ENCODE measurements at regions not wholly inside any gene's neighbourhood (a gene's known extent, or its start where the extent isn't known, plus 50 kb on each side); places are given as distances from the start of the nearest gene placed in this dataset.

DNA sequence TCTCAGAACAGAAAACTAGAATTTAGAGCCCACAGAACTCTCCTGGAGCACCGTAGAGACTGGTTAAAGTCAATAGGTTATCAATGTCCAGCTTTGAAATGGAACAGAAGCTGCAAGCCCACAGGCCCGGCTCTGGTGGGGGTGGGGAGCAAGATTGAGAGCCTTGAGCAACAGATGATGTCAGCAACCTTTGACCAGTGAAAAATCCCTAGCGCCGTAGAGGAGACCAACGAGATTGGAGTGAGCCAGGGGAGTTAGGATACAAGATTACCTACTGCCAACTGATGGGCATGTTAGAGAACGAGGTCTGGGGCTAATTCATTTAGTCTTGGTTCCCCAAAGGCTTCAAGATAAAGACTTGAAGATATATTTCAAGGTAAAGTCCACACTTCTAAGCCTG is 345.5 kb upstream of the LMCD1 start:
- H3K4me3 ChIP-seq (replicated peaks; ENCODE audit: low read depth, low read length) = no peak overlapping the region
- no peak for TF ChIP-seq CTCF (IDR thresholded peaks at IDR 0.05; ENCODE audit: insufficient read depth, low read length, poor library complexity, severe bottlenecking)
- H3K36me3 ChIP-seq (ENCODE audit: control insufficient read depth, insufficient read depth, low read length) = no peaks in the 10 kb centered on the region
- DNase-seq (ENCODE audit: extremely low read depth, insufficient read length) = no peak
- no peaks in the 10 kb centered on the region for H3K27me3 ChIP-seq (replicated peaks; ENCODE audit: control insufficient read depth, insufficient read depth, low read length)

- H3K27me3 ChIP-seq (replicated peaks; ENCODE audit: control insufficient read depth, insufficient read depth, low read length) = no peaks in the 10 kb centered on the region
- no peaks in the 10 kb centered on the region for H3K36me3 ChIP-seq (ENCODE audit: control insufficient read depth, insufficient read depth, low read length)
- no peak overlapping the region for H3K4me3 ChIP-seq (replicated peaks; ENCODE audit: low read depth, low read length)
- no peak for DNase-seq (ENCODE audit: extremely low read depth, insufficient read length)
- TF ChIP-seq CTCF (IDR thresholded peaks at IDR 0.05; ENCODE audit: insufficient read depth, low read length, poor library complexity, severe bottlenecking) = no peak
These were observed 344.8 kb upstream of the LMCD1 start for GRCh38 chr3:8156831-8157230.

- no peak for TF ChIP-seq CTCF (IDR thresholded peaks at IDR 0.05; ENCODE audit: insufficient read depth, low read length, poor library complexity, severe bottlenecking)
- Histone ChIP-seq H3K4me3 (replicated peaks; ENCODE audit: low read depth, low read length) (no peak overlapping the region), H3K27me3 (replicated peaks; ENCODE audit: control insufficient read depth, insufficient read depth, low read length) (no peaks in the 10 kb centered on the region), H3K36me3 (ENCODE audit: control insufficient read depth, insufficient read depth, low read length) (no peaks in the 10 kb centered on the region)
- DNase-seq (ENCODE audit: extremely low read depth, insufficient read length) = no peak
These were observed 344.0 kb upstream of the LMCD1 start for GRCh38 chr3:8157640-8158039.

GRCh38 chr3:8164145-8164544 is 337.5 kb upstream of the LMCD1 start:
- no peaks in the 10 kb centered on the region for H3K27me3 ChIP-seq (replicated peaks; ENCODE audit: control insufficient read depth, insufficient read depth, low read length)
- no peak overlapping the region for H3K4me3 ChIP-seq (replicated peaks; ENCODE audit: low read depth, low read length)
- DNase-seq (ENCODE audit: extremely low read depth, insufficient read length) = no peak
- TF ChIP-seq CTCF (IDR thresholded peaks at IDR 0.05; ENCODE audit: insufficient read depth, low read length, poor library complexity, severe bottlenecking) = no peak
- no peaks in the 10 kb centered on the region for H3K36me3 ChIP-seq (ENCODE audit: control insufficient read depth, insufficient read depth, low read length)

DNA sequence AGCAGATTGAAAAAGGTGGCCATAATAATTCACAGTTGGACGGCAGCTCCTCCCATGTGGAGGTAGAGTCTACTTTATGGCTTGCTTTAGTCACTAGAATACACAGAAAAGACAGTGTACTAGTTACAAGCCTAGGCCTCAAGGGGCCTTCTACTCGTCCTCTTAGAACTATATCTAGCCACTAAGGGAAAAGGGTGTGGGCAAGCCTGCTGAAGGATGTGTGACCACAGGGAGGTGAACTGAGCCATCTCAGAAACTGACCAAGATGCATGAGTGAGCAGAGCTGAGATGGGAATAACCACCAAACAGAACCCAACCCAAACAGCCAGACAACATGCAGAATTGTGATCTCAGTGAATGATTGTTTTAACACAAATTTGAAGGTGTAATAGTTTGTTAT is 335.6 kb upstream of the LMCD1 start:
- TF ChIP-seq CTCF (IDR thresholded peaks at IDR 0.05; ENCODE audit: insufficient read depth, low read length, poor library complexity, severe bottlenecking) = no peak
- H3K27me3 ChIP-seq (replicated peaks; ENCODE audit: control insufficient read depth, insufficient read depth, low read length) = no peaks in the 10 kb centered on the region

GRCh38 chr3:8170971-8171508 is 330.6 kb upstream of the LMCD1 start:
- Histone ChIP-seq H3K4me3 (replicated peaks; ENCODE audit: low read depth, low read length) (no peak overlapping the region), H3K27me3 (replicated peaks; ENCODE audit: control insufficient read depth, insufficient read depth, low read length) (no peaks in the 10 kb centered on the region), H3K36me3 (ENCODE audit: control insufficient read depth, insufficient read depth, low read length) (no peaks in the 10 kb centered on the region)
- no peak for TF ChIP-seq CTCF (IDR thresholded peaks at IDR 0.05; ENCODE audit: insufficient read depth, low read length, poor library complexity, severe bottlenecking)
- DNase-seq (ENCODE audit: extremely low read depth, insufficient read length) = no peak

More for the DNA sequence above, 335.6 kb upstream of the LMCD1 start:
- DNase-seq (ENCODE audit: extremely low read depth, insufficient read length) = no peak
- Histone ChIP-seq H3K36me3 (ENCODE audit: control insufficient read depth, insufficient read depth, low read length) (no peaks in the 10 kb centered on the region), H3K4me3 (replicated peaks; ENCODE audit: low read depth, low read length) (no peak overlapping the region)
